RWPE1 (cell line): ENCODE measurements at regions not wholly inside any gene's neighbourhood (a gene's known extent, or its start where the extent isn't known, plus 50 kb on each side); places are given as distances from the start of the nearest gene placed in this dataset.

Experiments used
- CTCF ChIA-PET: fragments of 350-600 bp; sonication (Branson Sonifier 250); formaldehyde crosslinking; extraction: SDS; loops from one replicate; lab custom pipeline; 2021; lab: Yijun Ruan, JAX
- POLR2A ChIA-PET: fragments of 400-600 bp; formaldehyde crosslinking; extraction: SDS; loops from one replicate; lab custom pipeline; 2020; ENCODE audit warnings: antibody characterized with exemption; ENCODE audit not compliant: low non-redundant PET; lab: Yijun Ruan, JAX
- DNase-seq: peaks from one replicate; pipeline ENCODE4 v3.0.0; 2012; ENCODE audit warnings: low spot score
- H3K27ac ChIP-seq: fragments of 450-650 bp; 2 replicates; pipeline ENCODE4 v1.5.1; 2017
- TF ChIP-seq, protein P1 (sequence below): fragments of 450-650 bp; conservative IDR thresholded peaks from 2 replicates; pipeline ENCODE4 v1.5.1; 2017; ENCODE audit warnings: low read depth, mild to moderate bottlenecking

GRCh38 chrX:39899856-39900776, 197.6 kb downstream of the BCOR start:
- peak overlapping the region; percentile 32; the same call in 1 of the 2 replicates for H3K27ac ChIP-seq
- TF ChIP-seq, protein P1, sequence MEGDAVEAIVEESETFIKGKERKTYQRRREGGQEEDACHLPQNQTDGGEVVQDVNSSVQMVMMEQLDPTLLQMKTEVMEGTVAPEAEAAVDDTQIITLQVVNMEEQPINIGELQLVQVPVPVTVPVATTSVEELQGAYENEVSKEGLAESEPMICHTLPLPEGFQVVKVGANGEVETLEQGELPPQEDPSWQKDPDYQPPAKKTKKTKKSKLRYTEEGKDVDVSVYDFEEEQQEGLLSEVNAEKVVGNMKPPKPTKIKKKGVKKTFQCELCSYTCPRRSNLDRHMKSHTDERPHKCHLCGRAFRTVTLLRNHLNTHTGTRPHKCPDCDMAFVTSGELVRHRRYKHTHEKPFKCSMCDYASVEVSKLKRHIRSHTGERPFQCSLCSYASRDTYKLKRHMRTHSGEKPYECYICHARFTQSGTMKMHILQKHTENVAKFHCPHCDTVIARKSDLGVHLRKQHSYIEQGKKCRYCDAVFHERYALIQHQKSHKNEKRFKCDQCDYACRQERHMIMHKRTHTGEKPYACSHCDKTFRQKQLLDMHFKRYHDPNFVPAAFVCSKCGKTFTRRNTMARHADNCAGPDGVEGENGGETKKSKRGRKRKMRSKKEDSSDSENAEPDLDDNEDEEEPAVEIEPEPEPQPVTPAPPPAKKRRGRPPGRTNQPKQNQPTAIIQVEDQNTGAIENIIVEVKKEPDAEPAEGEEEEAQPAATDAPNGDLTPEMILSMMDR = no peak
- DNase-seq = no peak
- CTCF ChIA-PET = no interaction called here
- POLR2A ChIA-PET = no interaction called here

GRCh38 chrX:39900777-39901170, 197.0 kb downstream of the BCOR start:
- TF ChIP-seq, protein P1 = no peak
- peak overlapping the region; percentile 32; the same call in 1 of the 2 replicates for H3K27ac ChIP-seq
- DNase-seq = no peak
- POLR2A ChIA-PET = no interaction called here
- CTCF ChIA-PET = no interaction called here

GRCh38 chrX:39903343-39903742, 194.4 kb downstream of the BCOR start:
- CTCF ChIA-PET = interaction anchor here (0.5 kb wide), 1 partner anchor 1595 kb away, joined by 4 read pairs; no protein-coding TSS in a partner anchor
- POLR2A ChIA-PET = no interaction called here
- TF ChIP-seq, protein P1 = no peak
- no peak for DNase-seq
- H3K27ac ChIP-seq = peak overlapping the region; percentile 75

DNA sequence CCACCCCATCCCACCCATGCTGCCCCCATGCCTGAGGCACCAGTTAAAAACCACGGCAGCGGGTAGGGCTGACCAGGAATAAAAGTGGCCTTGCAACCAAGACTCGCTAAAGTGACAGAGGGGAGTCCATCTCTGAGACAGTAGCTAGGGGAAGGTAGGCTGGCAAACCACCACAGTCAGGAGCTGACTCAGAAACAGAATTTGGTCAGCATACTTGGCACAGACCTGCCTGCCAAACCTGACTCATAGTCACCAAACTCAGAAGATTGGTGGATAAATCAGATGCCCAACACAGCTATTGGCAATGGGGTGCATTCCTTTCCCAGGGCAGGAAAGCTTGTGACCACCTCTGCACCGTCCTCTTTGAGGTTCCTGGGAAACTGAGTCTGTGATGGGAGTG, 193.8 kb downstream of the BCOR start:
- TF ChIP-seq, protein P1 = no peak
- CTCF ChIA-PET = interaction anchor here (0.5 kb wide), 1 partner anchor 1594 kb away, joined by 4 read pairs; no protein-coding TSS in a partner anchor
- peak overlapping the region; percentile 75 for H3K27ac ChIP-seq
- peak; percentile 57 for DNase-seq
- POLR2A ChIA-PET = no interaction called here

- TF ChIP-seq, protein P1 = no peak
- POLR2A ChIA-PET = no interaction called here
- DNase-seq = no peak
- CTCF ChIA-PET = no interaction called here
- peak overlapping the region; percentile 75; the same call in 1 of the 2 replicates for H3K27ac ChIP-seq
These were observed 192.8 kb downstream of the BCOR start for GRCh38 chrX:39904816-39905537.

GRCh38 chrX:39905538-39905891, 192.2 kb downstream of the BCOR start:
- no peak for DNase-seq
- TF ChIP-seq, protein P1 = no peak
- ChIA-PET POLR2A (no interaction called here), CTCF (no interaction called here)
- peak overlapping the region; percentile 75; the same call in 1 of the 2 replicates for H3K27ac ChIP-seq
